AG10803 (cell line): ENCODE measurements at regions not wholly inside any gene's neighbourhood (a gene's known extent, or its start where the extent isn't known, plus 50 kb on each side); places are given as distances from the start of the nearest gene placed in this dataset.

ENCODE experiments used
- DNase-seq: peaks from one replicate; pipeline ENCODE4 v3.0.0; 2010; ENCODE audit warnings: low read depth
- H3K4me3 ChIP-seq: 2 replicates; pipeline ENCODE4 v1.5.1; 2011; ENCODE audit warnings: mild to moderate bottlenecking, low read length, control low read depth
- TF ChIP-seq, protein P1 (sequence below): conservative IDR thresholded peaks from 2 replicates; pipeline ENCODE4 v1.5.1; 2011; ENCODE audit warnings: mild to moderate bottlenecking, low read length, control low read depth, inconsistent platforms

GRCh38 chr13:33752094-33752493, 65.9 kb upstream of the RFC3 start:
- DNase-seq = no peak
- TF ChIP-seq, protein P1, sequence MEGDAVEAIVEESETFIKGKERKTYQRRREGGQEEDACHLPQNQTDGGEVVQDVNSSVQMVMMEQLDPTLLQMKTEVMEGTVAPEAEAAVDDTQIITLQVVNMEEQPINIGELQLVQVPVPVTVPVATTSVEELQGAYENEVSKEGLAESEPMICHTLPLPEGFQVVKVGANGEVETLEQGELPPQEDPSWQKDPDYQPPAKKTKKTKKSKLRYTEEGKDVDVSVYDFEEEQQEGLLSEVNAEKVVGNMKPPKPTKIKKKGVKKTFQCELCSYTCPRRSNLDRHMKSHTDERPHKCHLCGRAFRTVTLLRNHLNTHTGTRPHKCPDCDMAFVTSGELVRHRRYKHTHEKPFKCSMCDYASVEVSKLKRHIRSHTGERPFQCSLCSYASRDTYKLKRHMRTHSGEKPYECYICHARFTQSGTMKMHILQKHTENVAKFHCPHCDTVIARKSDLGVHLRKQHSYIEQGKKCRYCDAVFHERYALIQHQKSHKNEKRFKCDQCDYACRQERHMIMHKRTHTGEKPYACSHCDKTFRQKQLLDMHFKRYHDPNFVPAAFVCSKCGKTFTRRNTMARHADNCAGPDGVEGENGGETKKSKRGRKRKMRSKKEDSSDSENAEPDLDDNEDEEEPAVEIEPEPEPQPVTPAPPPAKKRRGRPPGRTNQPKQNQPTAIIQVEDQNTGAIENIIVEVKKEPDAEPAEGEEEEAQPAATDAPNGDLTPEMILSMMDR = no peak
- H3K4me3 ChIP-seq = no peak overlapping the region

DNA sequence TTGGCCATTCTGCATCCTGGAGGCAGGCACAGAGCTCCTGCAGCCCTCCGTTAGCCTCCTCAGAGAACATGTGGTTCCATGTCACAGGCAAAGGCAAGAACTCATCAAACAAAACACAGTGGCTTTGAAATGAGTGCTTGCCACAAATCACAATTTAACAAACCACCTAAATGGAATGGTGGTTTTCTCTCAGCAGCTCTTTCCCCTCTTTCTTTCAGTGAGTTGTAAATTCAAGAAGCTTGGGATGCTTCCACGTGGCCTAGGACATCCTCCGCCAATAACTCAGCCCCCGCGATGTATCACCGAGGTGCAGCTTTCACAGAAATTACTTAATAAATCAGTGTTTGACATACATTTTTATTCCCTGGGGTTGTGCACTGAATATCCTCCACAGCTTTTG, 65.4 kb upstream of the RFC3 start:
- H3K4me3 ChIP-seq = no peak overlapping the region
- no peak for DNase-seq
- TF ChIP-seq, protein P1 = no peak

DNA sequence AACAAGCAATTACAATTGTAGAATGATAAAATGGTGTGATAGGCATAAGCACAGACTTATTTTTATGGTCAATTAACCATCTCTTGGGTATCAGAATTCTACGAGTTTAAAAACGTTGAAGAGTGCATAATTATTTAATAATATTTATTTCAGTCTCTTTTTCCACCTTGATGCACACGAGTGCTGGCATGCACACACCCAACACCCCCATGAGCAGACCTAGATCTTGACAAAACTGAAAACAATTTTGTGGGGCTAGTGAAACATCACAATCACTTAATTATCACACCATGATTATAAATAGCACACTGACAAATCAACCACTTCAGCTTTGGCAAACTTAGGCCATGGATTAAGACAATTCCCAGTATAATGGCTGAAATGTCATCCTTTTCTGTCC, 61.0 kb upstream of the RFC3 start:
- TF ChIP-seq, protein P1 = no peak
- no peak overlapping the region for H3K4me3 ChIP-seq
- DNase-seq = no peak

DNA sequence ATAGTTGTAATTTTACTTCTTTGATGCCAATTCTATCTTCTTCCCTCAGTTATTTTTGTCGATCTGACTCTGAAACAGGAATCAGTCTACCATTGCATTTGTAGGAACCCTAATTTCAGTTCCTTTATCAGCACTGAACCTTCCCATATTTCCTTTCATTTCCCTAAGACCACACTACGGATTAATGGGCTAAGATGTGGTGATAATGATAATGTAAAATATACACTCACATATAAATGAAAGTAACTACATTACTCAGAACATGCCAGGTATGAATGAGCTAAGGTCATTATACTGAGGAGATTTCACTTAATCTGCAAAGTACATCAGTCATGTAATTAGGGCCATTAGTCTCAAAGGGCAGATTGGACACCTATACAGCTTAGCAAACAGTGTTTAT, 60.2 kb upstream of the RFC3 start:
- TF ChIP-seq, protein P1 = no peak
- no peak overlapping the region for H3K4me3 ChIP-seq
- DNase-seq = no peak

DNA sequence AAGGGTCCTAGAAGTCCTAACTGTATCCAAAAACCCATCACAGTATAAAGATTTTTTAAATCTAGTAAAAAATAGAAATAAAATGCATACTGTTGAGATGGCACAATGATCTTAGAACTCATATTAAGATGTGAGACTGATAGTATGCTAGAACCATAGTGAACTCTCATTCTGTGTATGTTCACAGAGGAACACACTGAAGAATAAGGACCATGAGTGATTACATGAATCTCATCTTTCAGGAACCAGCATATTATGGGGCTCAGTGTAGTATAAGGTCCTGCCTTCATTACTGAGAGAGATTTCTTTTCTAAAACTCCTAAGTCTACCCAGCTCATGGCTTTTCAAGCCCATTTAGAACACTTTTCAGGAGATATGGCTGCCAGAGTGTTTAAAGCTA, 59.8 kb upstream of the RFC3 start:
- TF ChIP-seq, protein P1 = no peak
- no peak for DNase-seq
- H3K4me3 ChIP-seq = no peak overlapping the region

DNA sequence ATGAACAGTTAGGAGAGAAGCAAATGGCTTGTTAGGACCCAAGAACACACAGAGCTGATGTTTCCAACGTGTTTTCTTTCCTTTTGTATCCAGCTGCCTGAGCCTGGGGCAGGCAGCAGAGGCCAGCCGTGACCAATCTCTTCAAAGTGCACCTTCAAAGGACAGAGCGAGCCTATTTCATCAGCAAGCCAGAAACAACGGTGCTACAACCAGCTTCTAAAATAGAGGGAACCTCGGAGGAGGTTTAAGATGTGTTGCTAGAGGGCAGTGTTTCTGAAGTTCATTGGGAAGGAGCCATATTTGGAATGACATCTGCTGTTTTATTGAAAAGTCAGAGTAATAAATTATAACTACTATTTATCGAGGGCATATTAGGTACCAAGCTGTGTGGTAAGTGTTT, 56.2 kb upstream of the RFC3 start:
- TF ChIP-seq, protein P1 = no peak
- peak; percentile 8 for DNase-seq
- H3K4me3 ChIP-seq = no peak overlapping the region

- H3K4me3 ChIP-seq = no peak overlapping the region
- DNase-seq = no peak
- TF ChIP-seq, protein P1 = no peak
Observed at GRCh38 chr13:33763021-33763420, 54.9 kb upstream of the RFC3 start.
